ENCODE measurements at regions not wholly inside any gene's neighbourhood (a gene's known extent, or its start where the extent isn't known, plus 50 kb on each side); places are given as distances from the start of the nearest gene placed in this dataset.

DNA sequence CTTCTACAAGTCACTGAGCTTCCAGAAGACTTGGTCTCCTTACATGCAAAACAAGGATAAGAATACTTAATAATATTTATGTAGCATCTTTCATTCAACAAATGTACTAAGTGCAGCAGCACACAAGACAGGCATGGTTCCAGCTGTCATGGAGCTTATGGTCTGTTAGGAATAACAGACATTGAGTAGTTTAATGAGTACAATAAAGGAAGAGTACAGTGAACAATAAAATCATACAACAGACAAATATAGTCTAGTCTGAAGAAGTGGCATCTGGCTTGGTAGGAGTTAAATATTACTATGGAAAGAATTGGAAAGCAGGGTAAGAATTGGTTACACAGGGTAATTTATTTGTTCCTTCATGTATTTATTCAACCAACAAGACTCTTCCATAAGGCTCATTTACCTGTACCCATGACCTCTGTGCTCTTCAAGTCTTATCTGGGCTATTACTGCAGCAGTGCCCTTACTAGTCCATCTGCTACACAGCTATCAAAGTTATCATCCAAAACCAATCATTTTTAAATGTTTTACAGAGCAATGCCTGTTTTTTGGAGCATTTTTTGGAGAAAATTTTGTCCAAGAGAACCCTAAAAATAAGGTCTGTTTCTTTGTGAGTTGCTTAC is 101.1 kb upstream of the RPL34 start:
- no peaks in the 10 kb centered on the region for H3K79me2 ChIP-seq (ENCODE audit: insufficient read depth, low read length)
- ChIA-PET POLR2A (no interaction called here), CTCF (ENCODE audit: low intra/inter-chr PET ratio, low total read pairs) (no interaction called here)
- no peak overlapping the region for H2AFZ ChIP-seq (ENCODE audit: low read length)
- no peak overlapping the region for H3K9ac ChIP-seq (ENCODE audit: insufficient read depth, low read depth, low read length)
- in situ Hi-C loops (cut with HindIII; ENCODE audit: extremely low pct_ligation_motif_present, low pct_unique_long_range_greater_than_20kb) (no loop called here), intact Hi-C loops (cut with micrococcal nuclease; ENCODE audit: unreplicated experiment) (no loop called here)
- ATAC-seq (no peak), FAIRE-seq (no peak), DNase-seq (ENCODE audit: low spot score) (no peak)
- H4K20me1 ChIP-seq (ENCODE audit: insufficient read depth, low read length) = no peaks in the 10 kb centered on the region
- H3K9me3 ChIP-seq (ENCODE audit: low read length) = no peaks in the 10 kb centered on the region
- no peak overlapping the region for H3K4me3 ChIP-seq (replicated peaks in 1 of 3; ENCODE audit: insufficient read depth in 1 of 3, low read depth in 2 of 3, low read length in 3 of 3)
- no peak for TF ChIP-seq TBX2 (CRISPR knock-in tag; IDR thresholded peaks at IDR 0.05; ENCODE audit: borderline replicate concordance)
- no peak for TF ChIP-seq ETV5 (CRISPR knock-in tag; IDR thresholded peaks at IDR 0.05; ENCODE audit: borderline replicate concordance)
- no peak for TF ChIP-seq ZNF556 (CRISPR knock-in tag; IDR thresholded peaks at IDR 0.05; ENCODE audit: borderline replicate concordance)
- TF ChIP-seq, protein P1, sequence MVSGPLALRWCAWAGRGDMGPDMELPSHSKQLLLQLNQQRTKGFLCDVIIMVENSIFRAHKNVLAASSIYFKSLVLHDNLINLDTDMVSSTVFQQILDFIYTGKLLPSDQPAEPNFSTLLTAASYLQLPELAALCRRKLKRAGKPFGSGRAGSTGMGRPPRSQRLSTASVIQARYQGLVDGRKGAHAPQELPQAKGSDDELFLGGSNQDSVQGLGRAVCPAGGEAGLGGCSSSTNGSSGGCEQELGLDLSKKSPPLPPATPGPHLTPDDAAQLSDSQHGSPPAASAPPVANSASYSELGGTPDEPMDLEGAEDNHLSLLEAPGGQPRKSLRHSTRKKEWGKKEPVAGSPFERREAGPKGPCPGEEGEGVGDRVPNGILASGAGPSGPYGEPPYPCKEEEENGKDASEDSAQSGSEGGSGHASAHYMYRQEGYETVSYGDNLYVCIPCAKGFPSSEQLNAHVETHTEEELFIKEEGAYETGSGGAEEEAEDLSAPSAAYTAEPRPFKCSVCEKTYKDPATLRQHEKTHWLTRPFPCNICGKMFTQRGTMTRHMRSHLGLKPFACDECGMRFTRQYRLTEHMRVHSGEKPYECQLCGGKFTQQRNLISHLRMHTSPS (CRISPR knock-in tag; IDR thresholded peaks at IDR 0.05; ENCODE audit: low read depth) = no peak
- TF ChIP-seq, protein P2, sequence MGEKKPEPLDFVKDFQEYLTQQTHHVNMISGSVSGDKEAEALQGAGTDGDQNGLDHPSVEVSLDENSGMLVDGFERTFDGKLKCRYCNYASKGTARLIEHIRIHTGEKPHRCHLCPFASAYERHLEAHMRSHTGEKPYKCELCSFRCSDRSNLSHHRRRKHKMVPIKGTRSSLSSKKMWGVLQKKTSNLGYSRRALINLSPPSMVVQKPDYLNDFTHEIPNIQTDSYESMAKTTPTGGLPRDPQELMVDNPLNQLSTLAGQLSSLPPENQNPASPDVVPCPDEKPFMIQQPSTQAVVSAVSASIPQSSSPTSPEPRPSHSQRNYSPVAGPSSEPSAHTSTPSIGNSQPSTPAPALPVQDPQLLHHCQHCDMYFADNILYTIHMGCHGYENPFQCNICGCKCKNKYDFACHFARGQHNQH (CRISPR knock-in tag; IDR thresholded peaks at IDR 0.05) = no peak
- TF ChIP-seq ARNTL (CRISPR knock-in tag; IDR thresholded peaks at IDR 0.05) = no peak
- TF ChIP-seq RBM39 (IDR thresholded peaks at IDR 0.05; ENCODE audit: low read depth, low read length, poor library complexity, severe bottlenecking) = no peak
- no peak for TF ChIP-seq CENPX (CRISPR knock-in tag; IDR thresholded peaks at IDR 0.05)
- TF ChIP-seq MIXL1 (CRISPR knock-in tag; IDR thresholded peaks at IDR 0.05) = no peak
- no peak for TF ChIP-seq KAT7 (CRISPR knock-in tag; IDR thresholded peaks at IDR 0.05; ENCODE audit: borderline replicate concordance)
- no peak for TF ChIP-seq EP300 (IDR thresholded peaks at IDR 0.05; ENCODE audit: low read depth in 2 of 2, low read length in 2 of 2)
- no peak for TF ChIP-seq EP300 (CRISPR knock-in tag; IDR thresholded peaks at IDR 0.05; ENCODE audit: borderline replicate concordance)
- TF ChIP-seq ONECUT2 (CRISPR knock-in tag; IDR thresholded peaks at IDR 0.05) = no peak
- TF ChIP-seq, protein P3, sequence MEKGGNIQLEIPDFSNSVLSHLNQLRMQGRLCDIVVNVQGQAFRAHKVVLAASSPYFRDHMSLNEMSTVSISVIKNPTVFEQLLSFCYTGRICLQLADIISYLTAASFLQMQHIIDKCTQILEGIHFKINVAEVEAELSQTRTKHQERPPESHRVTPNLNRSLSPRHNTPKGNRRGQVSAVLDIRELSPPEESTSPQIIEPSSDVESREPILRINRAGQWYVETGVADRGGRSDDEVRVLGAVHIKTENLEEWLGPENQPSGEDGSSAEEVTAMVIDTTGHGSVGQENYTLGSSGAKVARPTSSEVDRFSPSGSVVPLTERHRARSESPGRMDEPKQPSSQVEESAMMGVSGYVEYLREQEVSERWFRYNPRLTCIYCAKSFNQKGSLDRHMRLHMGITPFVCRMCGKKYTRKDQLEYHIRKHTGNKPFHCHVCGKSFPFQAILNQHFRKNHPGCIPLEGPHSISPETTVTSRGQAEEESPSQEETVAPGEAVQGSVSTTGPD (CRISPR knock-in tag; IDR thresholded peaks at IDR 0.05) = no peak
- TF ChIP-seq ZNF317 (CRISPR knock-in tag; IDR thresholded peaks at IDR 0.05) = no peak
- TF ChIP-seq PAWR (CRISPR knock-in tag; IDR thresholded peaks at IDR 0.05; ENCODE audit: borderline replicate concordance) = no peak
- TF ChIP-seq KDM4B (CRISPR knock-in tag; IDR thresholded peaks at IDR 0.05) = no peak
- TF ChIP-seq ZNF101 (CRISPR knock-in tag; IDR thresholded peaks at IDR 0.05; ENCODE audit: borderline replicate concordance, low read depth) = no peak
- TF ChIP-seq GTF2F1 (IDR thresholded peaks at IDR 0.05; ENCODE audit: low read length) = no peak
- TF ChIP-seq, protein P4, sequence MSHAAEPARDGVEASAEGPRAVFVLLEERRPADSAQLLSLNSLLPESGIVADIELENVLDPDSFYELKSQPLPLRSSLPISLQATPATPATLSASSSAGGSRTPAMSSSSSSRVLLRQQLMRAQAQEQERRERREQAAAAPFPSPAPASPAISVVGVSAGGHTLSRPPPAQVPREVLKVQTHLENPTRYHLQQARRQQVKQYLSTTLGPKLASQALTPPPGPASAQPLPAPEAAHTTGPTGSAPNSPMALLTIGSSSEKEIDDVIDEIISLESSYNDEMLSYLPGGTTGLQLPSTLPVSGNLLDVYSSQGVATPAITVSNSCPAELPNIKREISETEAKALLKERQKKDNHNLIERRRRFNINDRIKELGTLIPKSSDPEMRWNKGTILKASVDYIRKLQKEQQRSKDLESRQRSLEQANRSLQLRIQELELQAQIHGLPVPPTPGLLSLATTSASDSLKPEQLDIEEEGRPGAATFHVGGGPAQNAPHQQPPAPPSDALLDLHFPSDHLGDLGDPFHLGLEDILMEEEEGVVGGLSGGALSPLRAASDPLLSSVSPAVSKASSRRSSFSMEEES (CRISPR knock-in tag; IDR thresholded peaks at IDR 0.05) = no peak
- no peak for TF ChIP-seq MAF1 (CRISPR knock-in tag; IDR thresholded peaks at IDR 0.05; ENCODE audit: borderline replicate concordance)
- no peak overlapping the region for H3K4me2 ChIP-seq (ENCODE audit: low read depth, low read length)
- no peaks in the 10 kb centered on the region for H3K4me1 ChIP-seq (ENCODE audit: insufficient read depth, low read length)
- BruUV-seq (replicated peaks) = no TSS peak
- no peaks in the 10 kb centered on the region; a peak in 1 of 5 replicates for H3K27me3 ChIP-seq (ENCODE audit: control insufficient read depth in 1 of 2, insufficient read depth in 2 of 2, low read length in 2 of 2)
- no peaks in the 10 kb centered on the region for H3K36me3 ChIP-seq (replicated peaks in 1 of 2; ENCODE audit: control insufficient read depth in 1 of 2, insufficient read depth in 2 of 2, low read length in 2 of 2)
- H3K27ac ChIP-seq (ENCODE audit: extremely low read length, insufficient read depth, low read length) = no peak overlapping the region
